Inferior parietal cortex (tissue), 1 donor: ENCODE measurements at regions not wholly inside any gene's neighbourhood (a gene's known extent, or its start where the extent isn't known, plus 50 kb on each side); places are given as distances from the start of the nearest gene placed in this dataset.

Experiments
- DNase-seq: peaks from one replicate; pipeline ENCODE4 v3.0.0-alpha.2; 2016; ENCODE audit errors: extremely low spot score

DNA sequence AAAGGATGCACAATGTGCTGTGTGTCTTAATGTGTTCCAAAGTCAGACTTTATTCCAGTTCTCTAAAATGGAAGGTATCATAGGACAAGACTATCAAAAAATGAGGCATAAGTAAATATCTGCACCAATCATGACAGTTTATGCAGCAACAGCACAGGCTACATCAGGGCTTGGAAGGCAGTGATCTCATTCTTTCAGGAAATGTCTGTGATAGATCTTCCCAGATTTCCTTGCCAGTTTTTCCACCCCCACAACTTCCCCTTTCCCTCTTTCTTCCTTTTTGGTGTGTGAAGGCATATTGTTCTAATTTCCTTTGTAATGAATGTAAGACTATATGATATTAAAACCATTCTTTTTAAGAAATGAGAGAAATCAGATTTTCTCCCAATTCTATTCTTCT lies 326.7 kb downstream of the ATP23 start:
- no peak for DNase-seq

DNA sequence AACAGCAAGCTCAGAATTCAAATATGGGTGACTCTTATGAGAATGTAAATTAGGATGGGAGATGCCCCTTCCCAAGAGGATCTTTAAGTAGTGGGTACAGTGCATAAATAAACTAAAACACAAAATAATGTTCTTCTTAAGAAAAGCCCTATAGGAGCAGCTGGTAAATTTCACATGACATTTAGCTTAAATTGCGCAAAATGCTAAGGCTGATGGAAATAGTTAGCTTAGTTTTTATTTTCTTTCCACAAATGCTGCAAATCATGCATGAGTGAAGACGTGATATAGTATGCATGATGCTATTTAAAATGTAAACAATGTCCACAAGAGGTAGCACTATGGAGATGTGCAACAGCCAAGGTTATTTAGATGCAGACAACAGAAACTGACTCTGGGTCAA lies 328.1 kb downstream of the ATP23 start:
- DNase-seq: no peak

DNA sequence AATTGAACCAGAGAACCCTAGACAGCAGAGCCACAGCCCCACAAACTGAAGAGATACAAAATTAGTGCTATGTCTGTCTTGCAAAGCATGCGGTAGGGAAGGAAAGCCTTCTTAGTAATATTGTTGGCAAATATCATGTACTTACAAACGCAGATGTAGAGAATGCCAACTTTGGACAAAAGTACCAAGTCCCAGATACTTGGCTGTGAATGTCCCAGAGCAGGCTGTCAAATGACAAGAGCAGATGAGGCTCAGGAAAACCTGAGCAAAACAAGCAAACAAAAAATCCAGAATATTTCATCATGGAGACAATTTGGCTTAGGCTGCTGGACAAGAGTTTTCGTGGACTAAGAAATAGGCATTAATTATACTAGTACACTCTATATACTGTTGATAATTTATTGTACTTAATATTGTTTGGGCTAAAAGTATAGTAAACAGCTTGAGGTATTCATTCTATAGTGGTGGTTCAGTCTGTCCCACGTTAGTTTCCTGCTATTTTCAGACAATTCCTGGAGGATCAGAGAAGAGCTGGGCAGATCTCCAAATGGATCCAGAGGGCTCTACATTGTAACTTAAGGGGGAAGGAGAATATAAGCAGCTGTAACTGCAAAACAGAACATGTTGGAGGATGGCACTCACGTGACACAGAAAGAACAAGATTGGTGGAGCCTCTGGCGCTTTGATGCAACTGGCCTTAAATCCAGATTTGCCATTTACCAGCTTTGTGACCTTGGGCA lies 329.8 kb downstream of the ATP23 start:
- no peak for DNase-seq

DNA sequence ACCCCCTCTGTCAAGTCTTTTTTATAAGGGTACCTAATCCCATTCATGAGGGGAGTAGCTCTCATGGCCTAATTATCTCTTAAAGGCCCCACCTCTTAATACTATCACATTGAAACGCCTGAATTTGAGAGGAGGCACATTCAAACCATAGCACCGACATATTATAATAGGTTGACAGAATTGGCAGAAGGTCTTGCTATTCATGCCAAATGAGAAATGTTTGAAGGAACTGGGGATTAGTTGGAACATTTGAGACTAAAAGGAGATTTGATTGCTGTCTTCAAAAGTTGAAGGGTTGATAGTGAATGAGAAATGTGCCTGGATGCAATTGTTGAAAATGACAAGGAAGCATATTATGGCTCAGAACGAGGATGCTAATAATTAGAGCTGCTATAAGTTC lies 331.1 kb downstream of the ATP23 start:
- DNase-seq: no peak

DNA sequence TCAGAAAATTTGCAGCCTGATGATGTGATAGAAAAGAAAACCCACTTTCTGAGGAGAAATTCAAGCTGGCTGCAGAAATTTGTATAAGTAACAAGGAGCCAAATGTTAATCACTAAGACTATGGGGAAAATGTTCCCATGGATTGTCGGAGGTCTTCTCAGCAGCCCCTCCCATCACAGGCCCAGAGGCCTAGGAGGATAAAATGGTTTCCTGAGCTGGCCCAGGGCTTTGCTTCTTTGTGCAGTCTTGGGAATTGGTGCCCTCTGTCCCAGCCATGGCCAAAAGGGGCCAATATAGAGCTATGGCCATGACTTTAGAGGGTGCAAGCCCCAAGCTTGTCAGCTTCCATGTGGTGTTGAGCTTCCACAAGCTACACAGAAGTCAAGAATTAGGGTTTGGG lies 335.9 kb downstream of the ATP23 start:
- no peak for DNase-seq

DNA sequence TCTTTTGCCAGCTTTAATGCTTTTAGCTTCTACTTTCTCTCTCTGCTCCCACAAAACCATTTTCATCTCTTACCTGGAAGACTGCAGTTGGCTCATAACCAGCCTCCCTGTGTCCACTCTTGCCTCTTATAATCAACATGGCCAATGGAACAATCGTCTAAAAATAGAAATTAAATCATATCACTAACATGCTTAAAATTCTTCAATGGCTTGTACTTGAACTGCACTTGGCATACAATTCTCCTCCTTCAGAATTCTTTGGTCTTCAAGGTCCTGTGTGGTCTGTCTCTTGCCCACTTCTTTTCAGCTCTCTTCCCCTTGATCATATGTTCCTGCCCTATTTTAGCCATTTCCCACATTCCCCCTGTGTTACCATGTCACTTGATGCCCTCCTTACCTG lies 342.2 kb downstream of the ATP23 start:
- no peak for DNase-seq

DNA sequence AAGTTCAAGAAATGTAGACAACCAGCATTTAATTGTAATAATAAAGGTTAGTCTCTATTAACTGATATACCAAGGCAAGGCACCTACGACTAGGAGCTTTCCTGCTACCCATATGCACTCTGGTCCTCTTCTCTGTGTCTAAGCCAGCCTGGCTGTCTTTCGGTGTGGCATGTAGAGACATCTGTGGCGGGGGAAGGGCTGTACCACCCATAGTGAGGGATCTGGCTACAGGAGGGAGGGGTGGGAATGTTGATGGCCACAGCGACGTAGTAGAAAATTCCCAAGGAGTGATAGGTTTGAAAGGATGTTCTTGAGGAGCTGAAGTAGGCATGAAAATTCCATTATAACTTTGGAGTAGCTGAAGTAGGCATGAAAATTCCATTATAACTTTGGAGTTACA lies 344.2 kb downstream of the ATP23 start:
- no peak for DNase-seq

DNA sequence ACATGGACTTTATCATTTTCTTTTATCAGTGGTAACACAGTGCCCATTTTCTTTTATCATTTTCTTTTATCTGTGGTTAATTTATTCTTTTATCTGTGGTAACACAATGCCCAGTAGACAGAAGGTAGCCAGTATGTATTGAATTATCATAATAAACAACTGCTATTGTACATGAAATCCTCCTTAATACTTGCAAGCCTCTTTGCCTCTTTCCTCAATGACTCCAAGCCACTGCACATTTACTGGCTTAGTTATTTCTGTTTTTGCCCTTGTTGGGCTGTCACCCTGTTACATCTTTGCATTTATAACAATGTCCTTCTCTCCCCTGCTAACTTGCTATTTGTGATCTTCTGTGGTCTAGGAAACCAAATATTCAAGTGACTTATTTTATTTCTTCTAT lies 345.0 kb downstream of the ATP23 start:
- no peak for DNase-seq

DNA sequence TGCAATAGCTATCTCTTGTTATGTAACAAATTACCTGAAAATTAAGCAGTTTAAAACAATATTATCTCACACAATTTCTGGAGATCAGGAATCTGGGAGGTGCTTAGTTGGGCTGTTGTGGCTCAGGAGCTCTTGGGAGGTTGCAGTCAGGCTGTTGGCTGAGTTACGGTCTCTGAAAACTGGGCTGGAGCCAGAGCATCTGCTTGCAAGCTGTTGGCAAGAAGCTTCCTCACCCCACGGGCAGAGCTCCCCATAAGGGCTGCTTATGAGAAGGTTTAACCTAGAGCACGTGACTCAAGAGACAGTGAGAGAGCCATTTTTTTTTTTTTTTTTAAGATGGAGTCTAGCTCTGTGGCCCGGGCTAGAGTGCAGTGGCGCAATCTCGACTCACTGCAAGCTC lies 346.8 kb downstream of the ATP23 start:
- no peak for DNase-seq

DNA sequence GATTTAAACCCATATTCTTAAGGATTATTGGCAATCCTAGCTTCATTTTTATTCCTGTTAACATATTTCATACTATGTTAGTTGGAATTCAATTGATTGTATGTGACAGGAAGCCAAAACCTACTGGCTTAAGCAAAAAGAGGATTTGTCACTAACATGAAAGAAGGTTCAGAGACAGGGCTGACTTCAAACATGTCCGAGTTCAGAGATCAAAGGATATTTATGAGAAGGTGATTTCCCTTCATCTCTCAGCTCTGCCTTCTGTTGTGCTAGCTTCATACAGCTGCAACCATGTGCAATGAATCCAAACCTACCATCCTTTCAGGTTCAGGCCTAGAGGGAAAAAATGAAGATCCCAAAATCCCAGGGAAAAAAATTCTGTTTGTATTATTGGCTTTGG lies 349.7 kb downstream of the ATP23 start:
- no peak for DNase-seq

DNA sequence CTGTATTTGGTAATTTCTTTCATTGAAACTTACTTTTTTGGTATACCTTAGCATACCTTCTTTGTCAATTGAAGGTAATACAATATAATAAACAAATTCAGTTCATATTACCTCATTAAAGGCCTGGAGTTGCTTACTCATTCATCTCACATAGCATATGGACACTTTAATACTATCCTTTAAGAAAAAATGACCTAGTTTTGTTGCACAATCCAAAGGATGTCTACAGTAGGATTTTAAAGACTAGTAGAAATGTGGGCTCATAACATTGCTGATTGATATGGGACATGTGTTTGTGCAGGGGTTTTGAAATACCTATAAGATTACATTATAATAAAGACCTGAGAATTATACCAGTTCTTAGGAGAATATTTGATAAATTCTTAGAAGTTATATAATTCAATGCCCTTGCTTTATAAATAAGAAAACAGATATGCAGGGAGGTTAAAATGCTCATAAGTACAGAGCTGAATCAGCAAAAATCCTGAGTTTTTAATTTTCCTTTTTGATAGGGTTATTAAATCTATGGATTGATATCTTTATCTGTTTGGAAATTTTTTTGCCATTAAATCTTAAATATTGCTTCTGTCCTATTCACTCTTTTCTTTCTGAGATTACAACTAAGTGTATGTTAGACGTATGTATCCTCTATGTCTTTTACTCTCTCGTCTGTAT lies 352.1 kb downstream of the ATP23 start:
- DNase-seq: no peak

DNA sequence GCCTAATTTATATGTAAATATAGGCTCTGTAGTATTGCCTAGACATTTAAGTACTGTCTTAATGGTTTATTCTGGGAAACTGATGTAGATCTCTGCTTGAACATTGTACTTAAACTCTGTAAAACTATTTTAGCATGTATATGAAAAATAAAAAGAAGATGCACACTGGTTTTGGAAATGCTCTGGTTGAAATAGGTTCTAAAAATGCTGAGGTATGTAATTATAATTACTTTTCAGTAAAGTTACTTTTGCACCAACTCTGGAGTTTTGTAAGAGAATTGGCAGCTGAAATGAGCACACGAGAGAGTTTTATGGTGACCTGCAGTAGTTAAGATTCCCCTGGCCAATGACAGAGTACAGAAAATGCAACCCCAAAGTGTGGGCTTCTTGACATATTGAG lies 353.9 kb downstream of the ATP23 start:
- no peak for DNase-seq

DNA sequence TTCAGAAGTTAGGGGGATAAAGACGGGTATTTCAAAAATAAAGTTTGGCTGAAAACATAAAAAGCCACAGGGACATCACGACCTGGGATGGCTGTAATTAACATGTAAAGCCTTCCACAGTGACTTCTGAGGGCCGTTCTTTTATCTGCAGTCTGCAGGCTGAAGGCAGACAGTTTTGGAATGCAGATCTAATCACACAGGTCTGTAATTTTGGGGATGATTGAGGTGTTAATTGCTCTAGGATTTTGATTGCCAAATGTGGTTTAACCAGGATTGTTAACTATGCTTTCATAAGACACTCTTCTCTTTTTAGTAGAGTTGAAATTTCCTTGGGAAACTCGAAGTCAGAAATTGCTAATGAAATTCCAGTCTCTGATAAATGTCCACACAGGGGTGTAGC lies 355.5 kb downstream of the ATP23 start:
- no peak for DNase-seq

DNA sequence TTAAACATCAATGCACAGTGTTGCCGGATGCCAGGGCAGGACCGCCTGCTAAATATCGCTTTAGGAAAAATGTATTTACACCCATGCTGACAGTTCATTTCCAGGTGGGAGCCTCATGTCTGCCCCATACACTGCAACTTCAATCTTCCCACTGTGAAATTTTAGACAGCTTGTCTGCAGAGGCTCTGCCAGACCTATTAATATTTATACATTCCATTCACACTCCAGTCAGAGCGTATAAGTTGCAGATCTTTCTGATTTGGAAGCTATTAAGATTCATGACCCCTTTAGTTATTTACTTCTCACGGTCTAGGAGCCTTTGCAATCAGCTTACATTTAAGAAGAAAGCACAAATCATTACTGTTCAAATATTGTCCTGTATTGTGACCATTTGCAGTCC lies 357.4 kb downstream of the ATP23 start:
- no peak for DNase-seq

DNA sequence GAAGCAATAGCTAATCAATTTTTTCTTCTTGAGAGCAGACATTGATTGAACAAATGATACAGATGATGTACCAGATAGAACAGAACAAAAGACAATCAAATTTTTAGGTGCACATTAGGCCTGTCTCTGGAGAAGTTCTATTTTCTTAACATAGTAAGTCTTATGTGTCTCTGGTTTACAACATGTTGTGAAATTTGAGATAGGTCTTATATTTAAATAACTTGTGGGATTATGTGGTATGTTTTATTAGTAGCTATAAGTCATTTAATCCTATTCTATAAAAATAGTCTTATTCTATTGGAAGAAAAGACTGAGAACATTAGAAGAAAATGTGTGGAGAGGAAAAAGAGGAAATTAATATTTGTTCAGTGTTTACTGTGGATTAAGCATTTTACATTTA lies 358.0 kb downstream of the ATP23 start:
- no peak for DNase-seq

DNA sequence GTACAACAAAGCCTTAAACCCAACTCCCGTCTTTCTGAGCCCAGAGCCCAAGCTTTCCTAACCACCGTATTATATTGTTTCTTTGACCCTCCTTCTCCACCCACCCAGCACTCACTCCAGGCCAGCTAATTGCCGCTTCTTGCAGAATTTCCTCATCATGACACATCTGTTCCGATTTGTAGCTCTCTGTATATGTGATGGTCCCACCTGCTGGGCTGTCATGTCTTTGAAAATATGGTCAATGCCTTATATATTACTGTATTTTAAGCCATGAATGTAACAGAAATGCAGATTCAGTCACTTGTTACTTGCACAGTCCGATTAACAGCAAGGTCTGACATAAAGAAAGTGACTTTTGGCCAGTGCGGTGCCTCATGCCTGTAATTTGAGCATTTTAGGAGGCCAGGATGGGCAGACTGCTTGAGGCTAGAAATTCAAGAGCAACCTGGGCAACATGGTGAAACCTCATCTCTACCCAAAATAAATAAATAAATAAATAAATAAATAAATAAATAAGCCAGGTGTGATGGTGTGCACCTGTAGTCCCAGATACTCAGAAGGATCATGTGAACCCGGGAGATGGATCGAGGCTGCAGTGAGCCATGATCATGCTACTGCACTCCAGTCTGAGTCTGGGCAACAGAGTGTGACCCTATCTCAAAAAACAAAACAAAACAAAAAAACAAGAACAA lies 359.8 kb downstream of the ATP23 start:
- no peak for DNase-seq

DNA sequence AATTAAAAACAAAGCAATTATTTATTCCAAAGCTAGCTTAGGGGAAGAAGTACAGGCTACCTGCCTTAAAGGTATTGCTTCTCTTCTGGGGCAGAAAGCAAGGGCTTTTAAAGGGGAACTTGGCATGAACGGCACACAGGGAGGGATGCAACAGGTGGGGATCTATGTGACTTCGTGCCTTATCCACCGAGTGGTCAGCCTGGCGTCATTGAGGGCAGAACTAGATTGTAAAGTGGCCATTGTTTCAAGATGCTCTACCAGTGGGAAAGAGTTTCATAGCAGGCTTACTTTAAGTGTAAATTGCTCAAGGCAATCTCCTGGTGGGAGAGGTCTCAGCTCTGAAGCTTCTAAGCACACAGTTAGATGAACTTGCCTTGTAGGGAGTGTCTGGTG lies 360.4 kb downstream of the ATP23 start:
- no peak for DNase-seq

DNA sequence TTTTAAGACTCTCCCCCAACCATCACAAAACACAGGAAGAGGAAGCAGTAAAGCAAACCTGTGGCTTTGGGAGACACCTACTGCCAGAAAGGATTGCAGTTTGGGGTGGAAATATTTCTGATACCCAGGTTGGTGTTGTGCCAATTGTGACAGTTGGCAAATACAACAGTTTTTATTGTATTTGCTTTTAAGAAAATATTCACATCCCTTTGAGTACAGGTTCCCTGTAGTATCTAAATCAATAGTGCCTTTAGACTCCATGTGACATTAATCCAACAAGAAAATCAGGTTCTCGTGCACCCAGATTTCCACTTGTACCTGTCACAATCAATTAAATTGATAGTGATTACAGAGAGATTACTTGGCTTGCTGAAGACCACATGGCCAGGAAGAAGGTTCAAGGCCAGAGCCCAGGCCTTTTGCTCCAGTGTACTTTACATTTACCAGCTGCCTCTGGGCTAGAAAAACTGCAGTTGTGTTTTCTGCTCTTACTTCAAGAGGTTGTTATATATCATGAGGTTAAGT lies 361.2 kb downstream of the ATP23 start:
- no peak for DNase-seq

DNA sequence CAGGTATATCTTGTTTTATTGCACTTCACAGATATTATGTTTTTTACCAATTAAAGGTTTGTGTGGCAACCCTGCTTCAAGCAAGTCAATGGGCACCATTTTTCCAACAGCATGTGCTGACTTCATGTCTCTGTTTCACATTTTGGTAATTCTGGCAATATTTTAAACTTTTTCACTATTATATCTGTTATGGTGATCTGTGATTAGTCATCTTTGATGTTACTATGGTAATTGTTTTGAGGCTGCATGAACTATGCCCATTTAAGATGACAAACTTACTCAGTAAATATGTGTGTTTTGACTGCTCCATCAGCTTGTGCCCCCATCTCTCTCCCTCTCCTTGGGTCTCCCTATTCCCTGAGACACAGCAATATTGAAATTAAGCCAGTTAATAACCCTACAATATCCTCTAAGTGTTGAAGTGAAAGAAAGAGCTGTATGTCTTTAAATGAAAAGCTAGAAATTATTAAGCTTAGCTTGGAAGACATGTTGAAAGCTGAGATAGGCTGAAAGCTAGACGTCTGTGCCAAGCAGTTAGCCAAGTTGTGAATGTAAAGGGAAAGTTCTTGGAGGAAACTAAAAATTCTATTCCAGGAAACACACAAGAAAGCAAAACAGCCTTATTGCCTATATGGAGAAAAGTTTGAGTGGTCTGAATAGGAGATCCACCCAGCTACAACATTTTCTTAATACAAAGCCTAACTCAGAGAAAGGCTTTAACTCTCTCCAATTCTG lies 365.1 kb downstream of the ATP23 start:
- DNase-seq: no peak

DNA sequence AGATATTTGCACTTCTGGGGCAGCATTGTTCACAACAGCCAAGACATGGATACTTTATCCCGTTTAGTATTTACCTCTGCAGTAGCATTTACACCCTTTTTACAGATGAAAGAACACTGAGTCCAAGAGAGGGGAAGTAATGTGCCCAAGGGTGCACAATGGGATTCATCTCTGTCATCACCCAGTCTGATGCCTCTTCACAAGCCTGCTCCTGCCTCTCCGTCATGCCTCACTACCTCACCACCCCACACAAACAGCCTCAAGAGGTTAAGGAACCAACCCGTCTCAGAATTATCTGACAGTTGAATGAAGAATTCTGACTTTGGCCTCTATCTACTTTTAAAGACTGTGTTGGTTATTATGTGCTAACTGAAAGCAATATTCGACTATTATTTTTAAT lies 368.4 kb downstream of the ATP23 start:
- DNase-seq: no peak

DNA sequence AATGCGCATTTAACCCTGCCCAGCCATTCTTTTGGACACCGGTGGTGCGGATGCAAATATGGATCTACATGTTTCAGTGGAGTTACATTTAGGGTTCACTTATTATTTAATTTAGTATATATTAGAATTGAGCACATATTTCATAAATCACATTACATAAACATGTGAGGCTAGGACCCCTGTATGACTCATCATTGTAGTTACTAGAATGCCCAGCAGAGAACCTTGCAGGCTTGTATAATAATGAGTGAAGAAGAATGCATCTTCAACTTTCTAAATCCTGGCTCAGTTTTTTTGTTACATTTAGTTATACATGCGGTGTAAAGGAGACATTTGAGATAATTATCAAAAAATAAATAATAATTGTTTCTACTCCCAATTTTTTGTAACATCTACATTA lies 369.0 kb downstream of the ATP23 start:
- DNase-seq: no peak
